Fibroblast of lung (primary cell): ENCODE measurements at regions not wholly inside any gene's neighbourhood (a gene's known extent, or its start where the extent isn't known, plus 50 kb on each side); places are given as distances from the start of the nearest gene placed in this dataset.

Source experiments
- CTCF ChIP-seq, 2 donors: IDR thresholded peaks in 1 of 2; conservative IDR thresholded peaks in 1 of 2; 1 replicate in 1 of 2; 2 replicates in 1 of 2; pipeline ENCODE4 v1.5.1; 2011 to 2012; ENCODE audit warnings: low read length in 2 of 2, control low read depth in 1 of 2, inconsistent platforms in 1 of 2, low read depth in 1 of 2, mild to moderate bottlenecking in 1 of 2
- EZH2 ChIP-seq: IDR thresholded peaks from 2 replicates; pipeline ENCODE4 v1.5.1; 2012; ENCODE audit warnings: low read length, control low read depth, mild to moderate bottlenecking; ENCODE audit errors: missing control alignments

- TF ChIP-seq CTCF (conservative IDR thresholded peaks at IDR 0.05 in 1 of 2, IDR thresholded peaks at IDR 0.05 in 1 of 2; ENCODE audit: low read depth in 1 of 2, low read length in 2 of 2) (no peak), EZH2 (no peak)
Observed at GRCh38 chr3:18012933-18013332, 270.5 kb upstream of the TBC1D5 start.
